Endothelial cell of umbilical vein (primary cell): ENCODE measurements at regions not wholly inside any gene's neighbourhood (a gene's known extent, or its start where the extent isn't known, plus 50 kb on each side); places are given as distances from the start of the nearest gene placed in this dataset.

Experiments
- BruUV-seq: library from RNA; stranded (reverse); fragments of 400-500 nt; replicated peaks from 2 replicates; lab custom pipeline; 2021; lab: Mats Ljungman, UMichigan
- CTCF ChIA-PET: fragments of 300-600, 350-600 bp; sonication (Branson Sonifier 250); formaldehyde crosslinking; loops from one replicate; lab custom pipeline; 2021; ENCODE audit warnings: antibody characterized with exemption, inconsistent platforms; lab: Charles Lee
- POLR2A ChIA-PET: fragments of 300-600, 350-600 bp; sonication (Branson Sonifier 250); formaldehyde crosslinking; loops from one replicate; lab custom pipeline; 2021; ENCODE audit warnings: antibody characterized with exemption, inconsistent platforms; lab: Charles Lee
- DNase-seq: peaks from one replicate; pipeline ENCODE4 v3.0.0-alpha.2; 2011; ENCODE audit warnings: low read depth, low spot score
- FAIRE-seq: peaks from 2 replicates; lab custom pipeline; 2011; peaks lifted over from hg19 to GRCh38; lab: Jason Lieb, UNC
- H2AFZ ChIP-seq: 2 replicates; pipeline ENCODE4 v1.6.0; 2012; ENCODE audit warnings: low read depth, low read length, control low read depth, inconsistent platforms
- H3K27ac ChIP-seq: 2 replicates; pipeline ENCODE4 v1.5.1; 2011; ENCODE audit warnings: low read depth, mild to moderate bottlenecking, control low read depth, low read length, moderate library complexity; ENCODE audit not compliant: insufficient read depth
- H3K27me3 ChIP-seq, 2 experiments: 2 replicates each; pipeline versions ENCODE4 v1.6.0 to v1.6.1; 2011; ENCODE audit warnings: low read length in 2 of 2, mixed read lengths in 1 of 2; ENCODE audit not compliant: control insufficient read depth in 2 of 2, insufficient read depth in 2 of 2
- H3K36me3 ChIP-seq, 2 experiments: 2 replicates in 1 of 2; 3 replicates in 1 of 2; pipeline ENCODE4 v1.5.1; 2011; ENCODE audit warnings: low read length in 2 of 2, mild to moderate bottlenecking in 1 of 2, moderate library complexity in 1 of 2; ENCODE audit not compliant: control insufficient read depth in 2 of 2, insufficient read depth in 2 of 2; ENCODE audit errors: extremely low read depth in 1 of 2
- H3K4me1 ChIP-seq: 3 replicates; pipeline ENCODE4 v1.5.1; 2011; ENCODE audit warnings: mild to moderate bottlenecking, low read length; ENCODE audit not compliant: control insufficient read depth, insufficient read depth; ENCODE audit errors: extremely low read depth
- H3K4me2 ChIP-seq: 2 replicates; pipeline ENCODE4 v1.6.1; 2011; ENCODE audit warnings: low read length, control low read depth, mixed read lengths; ENCODE audit not compliant: insufficient read depth
- H3K4me3 ChIP-seq, 3 experiments: fragments of 200-600 bp in 1 of 3; sonication (generic), shearing (Covaris generic) in 1 of 3; replicated peaks in 1 of 3; 2 replicates each; pipeline ENCODE4 v1.5.1; 2011 to 2016; ENCODE audit warnings: control low read depth in 3 of 3, low read length in 3 of 3, mild to moderate bottlenecking in 2 of 3, inconsistent platforms in 1 of 3, low read depth in 1 of 3, moderate library complexity in 1 of 3; ENCODE audit not compliant: insufficient read depth in 1 of 3
- H3K79me2 ChIP-seq: 2 replicates; pipeline ENCODE4 v1.6.0; 2012; ENCODE audit warnings: low read length, inconsistent platforms; ENCODE audit not compliant: control insufficient read depth, insufficient read depth
- H3K9ac ChIP-seq: replicated peaks from 2 replicates; pipeline ENCODE3; 2011; ENCODE audit warnings: low read length, control low read depth; ENCODE audit not compliant: insufficient read depth; ENCODE audit errors: extremely low read depth
- H3K9me1 ChIP-seq: replicated peaks from 3 replicates; pipeline ENCODE4 v1.6.0; 2011; ENCODE audit warnings: mild to moderate bottlenecking, low read length; ENCODE audit not compliant: control insufficient read depth, insufficient read depth; ENCODE audit errors: extremely low read depth
- H3K9me3 ChIP-seq: replicated peaks from 2 replicates; pipeline ENCODE4 v1.5.1; 2012; ENCODE audit warnings: low read length, inconsistent platforms; ENCODE audit not compliant: control insufficient read depth, insufficient read depth
- H4K20me1 ChIP-seq: replicated peaks from 2 replicates; pipeline ENCODE3; 2011; ENCODE audit warnings: mild to moderate bottlenecking, low read length; ENCODE audit not compliant: control insufficient read depth, insufficient read depth; ENCODE audit errors: extremely low read depth
- CTCF ChIP-seq, 2 donors: IDR thresholded peaks; 1 replicate in 1 of 2; 2 replicates in 1 of 2; pipeline ENCODE4 v1.5.1; 2011; ENCODE audit warnings: low read length in 2 of 2, mild to moderate bottlenecking in 2 of 2, moderate library complexity in 2 of 2, control low read depth in 1 of 2, inconsistent platforms in 1 of 2, low read depth in 1 of 2; ENCODE audit not compliant: insufficient read depth in 1 of 2; ENCODE audit errors: extremely low read depth in 1 of 2
- EZH2 ChIP-seq: IDR thresholded peaks from 2 replicates; pipeline ENCODE4 v1.6.1; 2012; ENCODE audit warnings: borderline replicate concordance, low read depth, mild to moderate bottlenecking, moderate library complexity, low read length, inconsistent platforms; ENCODE audit not compliant: severe bottlenecking
- FOS ChIP-seq: IDR thresholded peaks from 2 replicates; pipeline ENCODE4 v1.6.1; 2011; ENCODE audit warnings: mild to moderate bottlenecking, low read length, moderate library complexity, borderline replicate concordance; ENCODE audit not compliant: insufficient read depth
- GATA2 ChIP-seq: IDR thresholded peaks from 2 replicates; pipeline ENCODE4 v1.7.0; 2011; ENCODE audit warnings: low read depth, mild to moderate bottlenecking, moderate library complexity, mixed read lengths, low read length; ENCODE audit not compliant: insufficient read length, insufficient read depth
- JUN ChIP-seq: IDR thresholded peaks from 2 replicates; pipeline ENCODE4 v1.6.1; 2011; ENCODE audit warnings: borderline replicate concordance, low read depth; ENCODE audit not compliant: insufficient read length, insufficient read depth
- MAX ChIP-seq: IDR thresholded peaks from 2 replicates; pipeline ENCODE4 v1.6.1; 2011; ENCODE audit not compliant: insufficient read depth, insufficient read length
- MYC ChIP-seq: IDR thresholded peaks from one replicate; pipeline ENCODE4 v1.6.1; 2011; ENCODE audit warnings: mild to moderate bottlenecking, low read depth, low read length
- POLR2A ChIP-seq: IDR thresholded peaks from 2 replicates; pipeline ENCODE4 v1.6.1; 2012; ENCODE audit warnings: low read depth, mild to moderate bottlenecking, control low read depth, low read length
- POLR2AphosphoS5 ChIP-seq: IDR thresholded peaks from 2 replicates; pipeline ENCODE4 v1.6.1; 2012; ENCODE audit warnings: low read depth, mild to moderate bottlenecking, control low read depth, low read length, moderate library complexity; ENCODE audit not compliant: insufficient read depth
- dilution Hi-C: fragments of 300-500 bp; cut with MboI; formaldehyde crosslinking; loops from one replicate; pipeline ENCODE4 v1.15.0; 2019; ENCODE audit warnings: low sequenced_read_pairs; ENCODE audit not compliant: extremely low pct_ligation_motif_present
- intact Hi-C: fragments of 100-400 bp; cut with micrococcal nuclease; formaldehyde crosslinking; loops from one replicate; pipeline ENCODE4 v1.10.0; 2022

DNA sequence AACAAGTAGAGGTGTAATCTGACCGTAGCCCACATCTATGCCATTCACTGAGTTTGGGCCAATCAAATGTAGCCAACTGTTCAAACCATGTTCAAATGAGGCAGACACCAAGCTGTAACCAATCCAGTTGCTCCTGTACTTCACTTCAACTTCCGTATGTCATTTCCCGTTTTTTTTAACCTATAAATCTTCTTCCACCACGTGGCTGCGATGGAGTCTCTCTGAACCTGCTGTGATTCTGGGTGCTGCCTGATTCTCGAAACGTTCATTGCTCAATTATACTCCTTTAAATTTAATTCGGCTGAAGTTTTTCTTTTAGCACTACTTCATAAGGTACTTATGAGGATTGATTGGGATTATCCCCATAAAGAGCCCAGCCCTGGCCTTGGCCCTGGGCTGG, 179.7 kb downstream of the PIK3R1 start:
- FAIRE-seq = no peak
- TF ChIP-seq POLR2A = no peak
- TF ChIP-seq MYC = no peak
- TF ChIP-seq FOS = no peak
- no peak for TF ChIP-seq JUN
- no peak for TF ChIP-seq MAX
- no peak for TF ChIP-seq POLR2AphosphoS5
- TF ChIP-seq GATA2 = no peak
- no peak for TF ChIP-seq EZH2
- no peak for TF ChIP-seq CTCF (IDR thresholded peaks at IDR 0.05; ENCODE audit: extremely low read depth in 1 of 2, insufficient read depth in 1 of 2, low read depth in 1 of 2, low read length in 2 of 2)

More for the DNA sequence above, 179.7 kb downstream of the PIK3R1 start:
- H3K9me3 ChIP-seq = no peaks in the 10 kb centered on the region
- peaks cover 0 to 5% of the 10 kb centered on the region in 2 experiments for H3K27me3 ChIP-seq
- H3K4me2 ChIP-seq = no peak overlapping the region
- no peaks in the 10 kb centered on the region for H3K9me1 ChIP-seq
- H3K27ac ChIP-seq = no peak overlapping the region
- ChIA-PET CTCF (interaction anchor here (1.1 to 1.3 kb wide), 2 partner anchors 10 to 109 kb away, joined by 3 read pairs; no protein-coding TSS in a partner anchor), POLR2A (no interaction called here)
- no peaks in the 10 kb centered on the region for H3K4me1 ChIP-seq
- H2AFZ ChIP-seq = no peak overlapping the region
- BruUV-seq = no TSS peak
- no peak for DNase-seq
- H4K20me1 ChIP-seq = no peaks in the 10 kb centered on the region
- intact Hi-C loops = no loop called here
- dilution Hi-C loops = no loop called here
- H3K4me3 ChIP-seq = no peak overlapping the region
- H3K36me3 ChIP-seq = no peaks in the 10 kb centered on the region
- no peak overlapping the region for H3K9ac ChIP-seq
- H3K79me2 ChIP-seq = no peaks in the 10 kb centered on the region
